K562 (cell line): ENCODE measurements at regions not wholly inside any gene's neighbourhood (a gene's known extent, or its start where the extent isn't known, plus 50 kb on each side); places are given as distances from the start of the nearest gene placed in this dataset.
A peak's percentile ranks its signal among the peaks of the same experiment; 100 is the strongest.

Experiments
- AFF1 ChIP-seq, 2 experiments: fragments of 450-650 bp; IDR thresholded peaks; 2 replicates each; pipeline ENCODE4 v1.6.1; 2018; ENCODE audit warnings: mild to moderate bottlenecking in 2 of 2, low read depth in 1 of 2; ENCODE audit not compliant: partially characterized antibody in 2 of 2
- ATF7 ChIP-seq: fragments of 450-650 bp; IDR thresholded peaks from 2 replicates; pipeline ENCODE4 v1.7.1; 2014; ENCODE audit warnings: mild to moderate bottlenecking, moderate library complexity
- BCOR ChIP-seq: fragments of 450-650 bp; IDR thresholded peaks from 2 replicates; pipeline ENCODE4 v1.6.1; 2016
- CLOCK ChIP-seq: fragments of 250-450 bp; sonication (Bioruptor Pico); IDR thresholded peaks from 2 replicates; pipeline ENCODE4 v1.4.0; 2020; ENCODE audit warnings: mild to moderate bottlenecking, moderate library complexity, borderline replicate concordance
- CXXC5 ChIP-seq: fragments of 250-450 bp; sonication (Bioruptor Pico); IDR thresholded peaks from 2 replicates; pipeline ENCODE4 v1.8.0; 2022; ENCODE audit warnings: inconsistent platforms, mild to moderate bottlenecking, moderate library complexity
- EHMT2 ChIP-seq: fragments of 450-650 bp; IDR thresholded peaks from 2 replicates; pipeline ENCODE4 v1.6.1; 2018; ENCODE audit warnings: antibody characterized with exemption
- MCM2 ChIP-seq: fragments of 450-650 bp; IDR thresholded peaks from 2 replicates; pipeline ENCODE4 v1.6.1; 2017; ENCODE audit warnings: low read depth, mild to moderate bottlenecking
- NKRF ChIP-seq: fragments of 450-650 bp; IDR thresholded peaks from 2 replicates; pipeline ENCODE4 v1.6.1; 2016; ENCODE audit warnings: borderline replicate concordance
- SREBF1 ChIP-seq: fragments of 150-350 bp; IDR thresholded peaks from 2 replicates; pipeline ENCODE4 v1.6.1; 2014; ENCODE audit warnings: antibody characterized with exemption, low read depth, low read length, borderline replicate concordance
- ZBTB12 ChIP-seq: fragments of 250-450 bp; sonication (Bioruptor Pico); IDR thresholded peaks from 2 replicates; pipeline ENCODE4 v1.4.0; 2020

- TF ChIP-seq AFF1 (IDR thresholded peaks at IDR 0.05; ENCODE audit: low read depth in 1 of 2, partially characterized antibody in 2 of 2) (no peak), BCOR (peak; percentile 36; the same call in 1 of the 2 replicates), SREBF1 (no peak), CLOCK (CRISPR knock-in tag) (no peak), EHMT2 (no peak), ZBTB12 (no peak), CXXC5 (no peak), NKRF (no peak), ATF7 (no peak), MCM2 (no peak)
These were observed 112.6 kb upstream of the ERRFI1 start (continued) for GRCh38 chr1:8138673-8139072.
